A549 (cell line): ENCODE measurements at regions not wholly inside any gene's neighbourhood (a gene's known extent, or its start where the extent isn't known, plus 50 kb on each side); places are given as distances from the start of the nearest gene placed in this dataset.
A peak's percentile ranks its signal among the peaks of the same experiment; 100 is the strongest.

Experiments
- ATAC-seq, 2 experiments: fragments of 200-7000 bp in 1 of 2; fragments of >200 bp in 1 of 2; cut with Nextera tagmentation in 1 of 2; cut with Tn5 transposase in 1 of 2; 3 replicates each; pipeline versions ENCODE4 v1.8.0 to v1.9.1; 2018 to 2020; ENCODE audit warnings: mild to moderate bottlenecking in 1 of 2, moderate library complexity in 1 of 2
- CTCF ChIA-PET: fragments of 300-600 bp; sonication (Branson Sonifier 250); formaldehyde crosslinking; extraction: SDS; loops from one replicate; lab custom pipeline; 2021; ENCODE audit warnings: antibody characterized with exemption, inconsistent platforms; lab: Yijun Ruan, JAX
- POLR2A ChIA-PET: fragments of 350-600 bp; formaldehyde crosslinking; extraction: SDS; loops from one replicate; lab custom pipeline; 2021; ENCODE audit warnings: antibody characterized with exemption, inconsistent platforms; lab: Yijun Ruan, JAX
- DNase-seq, 2 experiments: peaks; one replicate each; pipeline versions ENCODE4 v3.0.0 to v3.0.0-alpha.2; 2011 to 2016; ENCODE audit warnings: low read depth in 1 of 2, low spot score in 1 of 2
- FAIRE-seq: peaks from 2 replicates; lab custom pipeline; 2011; peaks lifted over from hg19 to GRCh38; lab: Jason Lieb, UNC
- H3K27ac ChIP-seq, 2 experiments: fragments of >200 bp; sonication (Bioruptor Twin); formaldehyde crosslinking; 3 replicates each; pipeline ENCODE4 v1.5.1; 2016 to 2017
- H3K4me1 ChIP-seq: fragments of >200 bp; sonication (Bioruptor Twin); formaldehyde crosslinking; 3 replicates; pipeline ENCODE4 v1.6.1; 2016
- H3K4me2 ChIP-seq: fragments of >200 bp; sonication (Bioruptor Twin); formaldehyde crosslinking; 3 replicates; pipeline ENCODE4 v1.6.1; 2016
- H3K4me3 ChIP-seq: fragments of >200 bp; sonication (Bioruptor Twin); formaldehyde crosslinking; 3 replicates; pipeline ENCODE4 v1.5.1; 2016
- H3K9me3 ChIP-seq: fragments of >200 bp; sonication (Bioruptor Twin); formaldehyde crosslinking; 3 replicates; pipeline ENCODE4 v1.6.1; 2016
- CBX8 ChIP-seq: fragments of 200-600 bp; sonication (generic); IDR thresholded peaks from 2 replicates; pipeline ENCODE4 v1.6.1; 2016
- CHD2 ChIP-seq: fragments of 150-350 bp; IDR thresholded peaks from 2 replicates; pipeline ENCODE4 v1.6.1; 2014; ENCODE audit warnings: low read length; ENCODE audit not compliant: partially characterized antibody
- CHD4 ChIP-seq: fragments of 200-600 bp; sonication (generic); IDR thresholded peaks from 2 replicates; pipeline ENCODE4 v1.6.1; 2016; ENCODE audit warnings: antibody characterized with exemption, mild to moderate bottlenecking, borderline replicate concordance
- EHF ChIP-seq: fragments of 250-450 bp; sonication (Bioruptor Pico); IDR thresholded peaks from 2 replicates; pipeline ENCODE4 v1.5.0; 2020; ENCODE audit warnings: mild to moderate bottlenecking
- EHMT2 ChIP-seq: fragments of 200-600 bp; sonication (generic); IDR thresholded peaks from 2 replicates; pipeline ENCODE4 v1.6.1; 2016; ENCODE audit warnings: antibody characterized with exemption, low read depth, mild to moderate bottlenecking, moderate library complexity
- ESRRA ChIP-seq: fragments of 150-350 bp; IDR thresholded peaks from 2 replicates; pipeline ENCODE4 v1.6.1; 2014; ENCODE audit warnings: mild to moderate bottlenecking, low read length, borderline replicate concordance
- FOSL2 ChIP-seq, 2 experiments: fragments of 450-650 bp in 1 of 2; fragments of >200 bp in 1 of 2; sonication (Bioruptor Twin) in 1 of 2; formaldehyde crosslinking; IDR thresholded peaks; 2 replicates each; pipeline versions ENCODE4 v1.5.0 to v1.6.1; 2016 to 2020; ENCODE audit warnings: mild to moderate bottlenecking in 1 of 2, moderate library complexity in 1 of 2
- FOXS1 ChIP-seq: fragments of 250-450 bp; sonication (Bioruptor Pico); IDR thresholded peaks from 2 replicates; pipeline ENCODE4 v1.5.0; 2020; ENCODE audit warnings: mild to moderate bottlenecking, moderate library complexity
- HDAC2 ChIP-seq: fragments of 200-600 bp; sonication (generic); IDR thresholded peaks from 2 replicates; pipeline ENCODE4 v1.6.1; 2016
- HOXB5 ChIP-seq: fragments of 250-450 bp; sonication (Bioruptor Pico); IDR thresholded peaks from 2 replicates; pipeline ENCODE4 v1.5.0; 2020; ENCODE audit warnings: mild to moderate bottlenecking, moderate library complexity
- JUNB ChIP-seq: fragments of >200 bp; sonication (Bioruptor Twin); formaldehyde crosslinking; IDR thresholded peaks from 2 replicates; pipeline ENCODE4 v1.6.1; 2016
- KDM1A ChIP-seq: fragments of 200-600 bp; sonication (generic); IDR thresholded peaks from 2 replicates; pipeline ENCODE4 v1.6.1; 2016; ENCODE audit warnings: low read depth, mild to moderate bottlenecking
- MAFK ChIP-seq: fragments of 450-650 bp; IDR thresholded peaks from 2 replicates; pipeline ENCODE4 v1.6.1; 2014; ENCODE audit not compliant: partially characterized antibody
- MAZ ChIP-seq: fragments of 150-350 bp; IDR thresholded peaks from 2 replicates; pipeline ENCODE4 v1.6.1; 2014; ENCODE audit warnings: antibody characterized with exemption, low read depth, low read length, borderline replicate concordance
- MYC ChIP-seq: IDR thresholded peaks from 2 replicates; pipeline ENCODE4 v1.6.1; 2012; ENCODE audit warnings: mild to moderate bottlenecking, inconsistent platforms, low read length, improper control_type of control experiment, borderline replicate concordance
- NFE2L2 ChIP-seq: fragments of 150-350 bp; conservative IDR thresholded peaks from 2 replicates; pipeline ENCODE4 v1.6.1; 2014; ENCODE audit warnings: low read length
- NR3C1 ChIP-seq: fragments of >200 bp; sonication (Bioruptor Twin); formaldehyde crosslinking; IDR thresholded peaks from 3 replicates; pipeline ENCODE4 v1.6.1; 2017
- PHF8 ChIP-seq: fragments of 200-600 bp; sonication (generic); IDR thresholded peaks from 2 replicates; pipeline ENCODE4 v1.6.1; 2016; ENCODE audit warnings: low read depth, mild to moderate bottlenecking, antibody characterized with exemption, moderate library complexity, borderline replicate concordance
- POLR2A ChIP-seq: IDR thresholded peaks from 2 replicates; pipeline ENCODE4 v1.6.1; 2012; ENCODE audit warnings: mild to moderate bottlenecking, low read length
- RARB ChIP-seq: fragments of 250-450 bp; sonication (Bioruptor Pico); IDR thresholded peaks from 2 replicates; pipeline ENCODE4 v1.8.0; 2021; ENCODE audit warnings: mild to moderate bottlenecking, moderate library complexity
- ZFP36 ChIP-seq: fragments of 450-650 bp; IDR thresholded peaks from 2 replicates; pipeline ENCODE4 v1.6.1; 2014; ENCODE audit warnings: borderline replicate concordance; ENCODE audit not compliant: partially characterized antibody
- WGBS: methylation state at CpG from one replicate; pipeline ENCODE4 v1.1.6; 2017; ENCODE audit errors: missing lambda C conversion rate; 5-methylcytosine and 5-hydroxymethylcytosine counted together
- TF ChIP-seq, protein P1 (sequence below): fragments of >200 bp; sonication (Bioruptor Twin); formaldehyde crosslinking; IDR thresholded peaks from 2 replicates; pipeline ENCODE4 v1.6.1; 2016
- TF ChIP-seq, protein P2 (sequence below): fragments of 250-450 bp; sonication (Bioruptor Pico); IDR thresholded peaks from 2 replicates; pipeline ENCODE4 v1.5.0; 2021; ENCODE audit warnings: mild to moderate bottlenecking, moderate library complexity, borderline replicate concordance
- TF ChIP-seq, protein P3 (sequence below): fragments of 450-650 bp; IDR thresholded peaks from 2 replicates; pipeline ENCODE4 v1.6.1; 2014; ENCODE audit warnings: antibody characterized with exemption

DNA sequence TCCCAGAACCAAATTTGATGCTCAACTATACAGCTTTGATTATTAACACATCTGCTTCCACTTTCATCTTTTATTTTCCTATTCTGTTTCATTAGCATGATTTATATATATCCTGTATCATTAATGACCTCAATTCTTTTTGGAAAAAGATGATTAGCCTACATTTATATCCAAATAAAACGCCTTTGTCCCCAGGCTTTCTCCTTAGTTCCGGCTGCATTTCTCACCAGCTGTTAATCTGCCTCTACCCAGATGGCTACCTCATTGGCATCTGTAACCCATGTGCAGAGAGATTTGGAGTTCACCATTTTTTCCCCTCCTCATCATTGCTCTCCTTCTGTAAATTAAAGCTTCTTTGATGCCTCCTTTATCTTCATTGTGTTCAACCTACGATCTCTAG, 336.8 kb upstream of the RGS6 start:
- TF ChIP-seq MAZ = no peak
- no peak for TF ChIP-seq HDAC2
- no peak for TF ChIP-seq FOXS1 (CRISPR knock-in tag)
- no peak for TF ChIP-seq HOXB5
- TF ChIP-seq POLR2A = no peak
- no peak for TF ChIP-seq JUNB
- TF ChIP-seq MYC = no peak
- TF ChIP-seq ZFP36 = no peak
- TF ChIP-seq CHD4 = no peak
- TF ChIP-seq, protein P1, sequence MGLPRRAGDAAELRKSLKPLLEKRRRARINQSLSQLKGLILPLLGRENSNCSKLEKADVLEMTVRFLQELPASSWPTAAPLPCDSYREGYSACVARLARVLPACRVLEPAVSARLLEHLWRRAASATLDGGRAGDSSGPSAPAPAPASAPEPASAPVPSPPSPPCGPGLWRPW = no peak
- H3K27ac ChIP-seq = no peak overlapping the region
- DNase-seq (no peak), ATAC-seq (no peak), FAIRE-seq (no peak)
- H3K9me3 ChIP-seq = peaks cover 6% of the 10 kb centered on the region
- H3K4me2 ChIP-seq = no peak overlapping the region
- WGBS = 67% methylated on average over 3 of the region's 3 CpGs
- no peaks in the 10 kb centered on the region for H3K4me1 ChIP-seq
- no peak overlapping the region for H3K4me3 ChIP-seq
- CTCF ChIA-PET = interaction anchor here (1.9 kb wide), 1 partner anchor 429 kb away, joined by 5 read pairs; no protein-coding TSS in a partner anchor
- POLR2A ChIA-PET = no interaction called here

DNA sequence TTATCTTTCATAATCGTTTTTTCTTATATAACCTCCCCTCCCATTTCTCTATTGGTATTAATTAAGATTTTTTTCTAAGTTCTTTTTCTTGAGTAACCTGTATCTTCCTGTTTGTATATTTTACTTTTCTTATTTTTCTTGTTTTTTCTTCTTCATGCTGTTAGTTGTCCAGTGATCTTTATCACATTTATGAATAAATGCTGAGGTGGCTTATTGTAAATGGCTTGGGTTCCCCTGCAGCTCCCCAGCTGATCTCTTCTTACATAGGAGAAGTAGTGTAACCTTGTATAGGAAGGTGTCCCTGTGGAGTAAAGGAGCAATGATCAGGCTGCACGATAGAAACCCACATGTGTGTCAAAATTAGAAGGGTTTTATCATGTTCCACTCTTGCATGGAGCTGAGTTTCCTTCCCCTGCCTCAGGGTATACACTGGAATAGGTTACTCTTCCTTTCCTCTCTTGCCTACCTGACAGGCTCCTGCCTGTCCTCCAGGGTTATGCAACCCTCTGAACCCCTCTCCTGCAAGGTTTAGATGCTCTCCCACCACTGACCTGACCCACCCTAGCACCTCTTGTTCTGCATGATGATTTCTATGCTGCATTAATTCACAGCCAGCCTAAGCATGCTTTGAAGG, 334.8 kb upstream of the RGS6 start:
- TF ChIP-seq MAFK (peak; percentile 76), MAZ (no peak), NFE2L2 (no peak), CHD2 (no peak), FOSL2 (IDR thresholded peaks at IDR 0.05) (no peak), FOSL2 (CRISPR knock-in tag; IDR thresholded peaks at IDR 0.05) (no peak)
- TF ChIP-seq, protein P2, sequence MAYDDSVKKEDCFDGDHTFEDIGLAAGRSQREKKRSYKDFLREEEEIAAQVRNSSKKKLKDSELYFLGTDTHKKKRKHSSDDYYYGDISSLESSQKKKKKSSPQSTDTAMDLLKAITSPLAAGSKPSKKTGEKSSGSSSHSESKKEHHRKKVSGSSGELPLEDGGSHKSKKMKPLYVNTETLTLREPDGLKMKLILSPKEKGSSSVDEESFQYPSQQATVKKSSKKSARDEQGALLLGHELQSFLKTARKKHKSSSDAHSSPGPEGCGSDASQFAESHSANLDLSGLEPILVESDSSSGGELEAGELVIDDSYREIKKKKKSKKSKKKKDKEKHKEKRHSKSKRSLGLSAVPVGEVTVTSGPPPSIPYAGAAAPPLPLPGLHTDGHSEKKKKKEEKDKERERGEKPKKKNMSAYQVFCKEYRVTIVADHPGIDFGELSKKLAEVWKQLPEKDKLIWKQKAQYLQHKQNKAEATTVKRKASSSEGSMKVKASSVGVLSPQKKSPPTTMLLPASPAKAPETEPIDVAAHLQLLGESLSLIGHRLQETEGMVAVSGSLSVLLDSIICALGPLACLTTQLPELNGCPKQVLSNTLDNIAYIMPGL (CRISPR knock-in tag) = no peak
- Histone ChIP-seq H3K9me3 (peaks cover 14% of the 10 kb centered on the region), H3K4me3 (no peak overlapping the region), H3K27ac (no peak overlapping the region), H3K4me1 (no peaks in the 10 kb centered on the region), H3K4me2 (no peak overlapping the region)
- WGBS = 9% methylated on average over 2 of the region's 2 CpGs
- ChIA-PET POLR2A (no interaction called here), CTCF (interaction anchor here (1.2 kb wide), 1 partner anchor 15 kb away, joined by 3 read pairs; no protein-coding TSS in a partner anchor)
- no peak for FAIRE-seq
- no peak for ATAC-seq
- no peak for DNase-seq

DNA sequence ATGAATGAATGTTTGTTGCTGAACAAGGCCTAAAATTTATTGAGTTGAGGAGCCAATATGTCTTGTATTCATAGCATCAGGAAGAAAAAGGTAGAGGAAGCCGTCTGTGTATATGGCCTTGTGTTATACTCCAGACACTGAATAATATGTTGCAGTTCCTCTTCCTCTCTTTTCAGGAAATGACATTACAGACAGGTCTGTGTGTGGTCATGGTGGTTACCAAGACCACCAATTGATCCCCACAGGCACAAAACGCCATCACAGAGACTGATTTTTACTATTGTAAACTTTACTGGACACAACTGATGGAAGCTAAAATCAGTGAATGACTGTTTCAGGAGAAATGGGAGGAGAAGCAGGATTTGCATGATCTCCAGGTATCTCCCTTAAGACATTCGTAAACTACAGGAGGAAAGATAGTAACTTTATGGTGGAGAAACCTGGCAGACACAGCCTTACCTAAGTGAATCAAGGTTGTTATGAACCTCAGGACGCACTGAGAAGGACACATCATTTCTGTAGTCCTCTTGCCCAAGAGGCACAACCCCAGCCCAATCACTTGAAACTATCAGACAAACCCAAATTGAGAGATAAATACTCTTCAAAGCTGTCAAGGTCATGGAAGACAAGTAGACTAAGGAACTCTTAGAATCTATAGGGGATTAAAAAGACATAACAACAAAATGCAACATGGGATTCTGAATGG, 334.1 kb upstream of the RGS6 start:
- TF ChIP-seq ESRRA (no peak), RARB (CRISPR knock-in tag) (no peak), POLR2A (no peak), MAZ (no peak), KDM1A (no peak), EHF (CRISPR knock-in tag) (no peak), NR3C1 (no peak), PHF8 (no peak), CBX8 (no peak), MYC (no peak), EHMT2 (no peak)
- TF ChIP-seq, protein P3, sequence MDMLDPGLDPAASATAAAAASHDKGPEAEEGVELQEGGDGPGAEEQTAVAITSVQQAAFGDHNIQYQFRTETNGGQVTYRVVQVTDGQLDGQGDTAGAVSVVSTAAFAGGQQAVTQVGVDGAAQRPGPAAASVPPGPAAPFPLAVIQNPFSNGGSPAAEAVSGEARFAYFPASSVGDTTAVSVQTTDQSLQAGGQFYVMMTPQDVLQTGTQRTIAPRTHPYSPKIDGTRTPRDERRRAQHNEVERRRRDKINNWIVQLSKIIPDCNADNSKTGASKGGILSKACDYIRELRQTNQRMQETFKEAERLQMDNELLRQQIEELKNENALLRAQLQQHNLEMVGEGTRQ = no peak
- Histone ChIP-seq H3K9me3 (peaks cover 14% of the 10 kb centered on the region), H3K4me2 (no peak overlapping the region), H3K27ac (no peak overlapping the region), H3K4me3 (no peak overlapping the region), H3K4me1 (no peaks in the 10 kb centered on the region)
- CTCF ChIA-PET = no interaction called here
- FAIRE-seq = no peak
- no peak for DNase-seq
- 67% methylated on average over 4 of the region's 4 CpGs for WGBS
- ATAC-seq = no peak
- POLR2A ChIA-PET = no interaction called here
